K562 (cell line): ENCODE measurements at regions not wholly inside any gene's neighbourhood (a gene's known extent, or its start where the extent isn't known, plus 50 kb on each side); places are given as distances from the start of the nearest gene placed in this dataset.
A peak's percentile ranks its signal among the peaks of the same experiment; 100 is the strongest.

ENCODE experiments used
- ATAC-seq: fragments of 200-7000 bp; cut with Tn5 transposase; 3 replicates; pipeline ENCODE4 v1.9.1; 2020; ENCODE audit warnings: moderate library complexity
- BruUV-seq: library from RNA; stranded (reverse); fragments of 400-500 nt; replicated peaks from 2 replicates; lab custom pipeline; 2021; lab: Mats Ljungman, UMichigan
- CTCF ChIA-PET: fragments of 300-600 bp; formaldehyde crosslinking; extraction: SDS; loops from one replicate; lab custom pipeline; 2021; ENCODE audit warnings: low intra/inter-chr PET ratio; lab: Yijun Ruan, JAX
- POLR2A ChIA-PET: fragments of 300-600, 350-650 bp; sonication (Branson Sonifier 250); formaldehyde crosslinking; extraction: SDS; loops from one replicate; lab custom pipeline; 2021; ENCODE audit warnings: antibody characterized with exemption, inconsistent platforms; lab: Yijun Ruan, JAX
- DNase-seq, 4 experiments: peaks; one replicate each; pipeline versions ENCODE4 v3.0.0 to v3.0.0-alpha.2; 2011 to 2018; ENCODE audit warnings: low spot score in 3 of 4, mixed read lengths in 3 of 4; ENCODE audit errors: extremely low read depth in 1 of 4
- FAIRE-seq: peaks from 2 replicates; lab custom pipeline; 2011; peaks lifted over from hg19 to GRCh38; lab: Jason Lieb, UNC
- H2AFZ ChIP-seq: 2 replicates; pipeline ENCODE4 v1.6.0; 2011; ENCODE audit warnings: low read depth, low read length, control low read depth, inconsistent platforms
- H3K27ac ChIP-seq: fragments of 200-600 bp; 3 replicates; pipeline ENCODE4 v1.8.0; 2011; ENCODE audit warnings: low read depth, mild to moderate bottlenecking, control low read depth, inconsistent platforms, low read length, moderate library complexity, mixed read lengths; ENCODE audit errors: extremely low read depth
- H3K27me3 ChIP-seq, 2 experiments: fragments of 300-600 bp in 1 of 2; 2 replicates in 1 of 2; 3 replicates in 1 of 2; pipeline versions ENCODE4 v1.6.0 to v1.8.0; 2011; ENCODE audit warnings: inconsistent platforms in 2 of 2, low read length in 2 of 2, mild to moderate bottlenecking in 1 of 2, mixed read lengths in 1 of 2, moderate library complexity in 1 of 2; ENCODE audit not compliant: control insufficient read depth in 2 of 2, insufficient read depth in 2 of 2
- H3K36me3 ChIP-seq: fragments of 300-600 bp; 3 replicates; pipeline ENCODE4 v1.8.0; 2011; ENCODE audit warnings: mild to moderate bottlenecking, low read length, inconsistent platforms; ENCODE audit not compliant: control insufficient read depth, insufficient read depth
- H3K4me1 ChIP-seq, 2 experiments: fragments of 200-600 bp in 1 of 2; replicated peaks in 1 of 2; 2 replicates in 1 of 2; 3 replicates in 1 of 2; pipeline versions ENCODE4 v1.5.1 to v1.8.0; 2011; ENCODE audit warnings: inconsistent platforms in 2 of 2, low read length in 2 of 2, mild to moderate bottlenecking in 1 of 2, mixed read lengths in 1 of 2, moderate library complexity in 1 of 2; ENCODE audit not compliant: control insufficient read depth in 2 of 2, insufficient read depth in 2 of 2
- H3K4me2 ChIP-seq: 2 replicates; pipeline ENCODE4 v1.6.1; 2011; ENCODE audit warnings: low read length, control low read depth, inconsistent platforms, mixed read lengths; ENCODE audit not compliant: insufficient read depth
- H3K4me3 ChIP-seq: fragments of 200-600 bp; sonication (generic), shearing (Covaris generic); 2 replicates; pipeline ENCODE4 v1.5.1; 2016; ENCODE audit warnings: control low read depth, inconsistent platforms
- H3K79me2 ChIP-seq: fragments of 200-600 bp; 3 replicates; pipeline ENCODE4 v1.8.0; 2011; ENCODE audit warnings: low read length, inconsistent platforms; ENCODE audit not compliant: control insufficient read depth, insufficient read depth
- H3K9ac ChIP-seq, 2 experiments: 2 replicates each; pipeline versions ENCODE4 v1.6.0 to v1.6.1; 2011; ENCODE audit warnings: low read depth in 2 of 2, low read length in 2 of 2, control low read depth in 1 of 2, inconsistent platforms in 1 of 2, mild to moderate bottlenecking in 1 of 2, mixed read lengths in 1 of 2; ENCODE audit not compliant: insufficient read depth in 1 of 2
- H3K9me1 ChIP-seq: one replicate; pipeline ENCODE4 v1.6.0; 2011; ENCODE audit warnings: inconsistent platforms, mild to moderate bottlenecking, low read length, moderate library complexity; ENCODE audit not compliant: control insufficient read depth, insufficient read depth
- H3K9me3 ChIP-seq: replicated peaks from 2 replicates; pipeline ENCODE4 v1.5.1; 2011; ENCODE audit warnings: low read depth, low read length, inconsistent platforms; ENCODE audit not compliant: control insufficient read depth, insufficient read depth
- H4K20me1 ChIP-seq: replicated peaks from 2 replicates; pipeline ENCODE4 v1.6.1; 2011; ENCODE audit warnings: low read length, inconsistent platforms, mixed read lengths; ENCODE audit not compliant: control insufficient read depth, insufficient read depth
- JUN ChIP-seq, 2 experiments: sonication (generic) in 1 of 2; formaldehyde crosslinking in 1 of 2; IDR thresholded peaks; 2 replicates each; pipeline versions ENCODE4 v1.6.1 to v1.8.0; 2012 to 2022; ENCODE audit warnings: borderline replicate concordance in 2 of 2, mild to moderate bottlenecking in 2 of 2, improper control_type of control experiment in 1 of 2, low read depth in 1 of 2, low read length in 1 of 2, missing genetic modification reagents in 1 of 2
- ZBTB40 ChIP-seq, 2 experiments: fragments of 450-650 bp in 1 of 2; sonication (generic) in 1 of 2; formaldehyde crosslinking in 1 of 2; IDR thresholded peaks; 2 replicates each; pipeline versions ENCODE4 v1.7.1 to v1.9.0; 2016 to 2022; ENCODE audit warnings: inconsistent platforms in 1 of 2, mild to moderate bottlenecking in 1 of 2, missing genetic modification reagents in 1 of 2
- WGBS: fragments of 100-300 bp; shearing (Covaris generic); methylation state at CpG from one replicate; pipeline ENCODE4 v1.1.6; 2016; ENCODE audit warnings: low coverage, mixed read lengths; ENCODE audit not compliant: insufficient coverage; ENCODE audit errors: missing lambda C conversion rate; 5-methylcytosine and 5-hydroxymethylcytosine counted together
- in situ Hi-C: fragments of 300-500 bp; cut with MboI; formaldehyde crosslinking; loops from 4 replicates; pipeline ENCODE4 v1.15.0; 2018; ENCODE audit warnings: inconsistent platforms, mixed read lengths
- intact Hi-C: fragments of 100-400 bp; cut with micrococcal nuclease; formaldehyde crosslinking; loops from 2 replicates; pipeline ENCODE4 v1.14.2; 2022

GRCh38 chr10:117664288-117664687 is 121.7 kb downstream of the EMX2 start:
- CTCF ChIA-PET: no interaction called here
- DNase-seq: no peak
- peak; percentile 83 for TF ChIP-seq ZBTB40 (IDR thresholded peaks at IDR 0.05)
- TF ChIP-seq ZBTB40 (CRISPR knock-in tag; IDR thresholded peaks at IDR 0.05): no peak
- TF ChIP-seq JUN (IDR thresholded peaks at IDR 0.05; ENCODE audit: borderline replicate concordance, low read depth, low read length): no peak
- no peak for TF ChIP-seq JUN (CRISPR knock-in tag; IDR thresholded peaks at IDR 0.05; ENCODE audit: borderline replicate concordance)
- Histone ChIP-seq H3K4me1 (no peaks in the 10 kb centered on the region), H3K4me3 (no peak overlapping the region), H4K20me1 (no peaks in the 10 kb centered on the region), H3K79me2 (no peaks in the 10 kb centered on the region), H3K36me3 (no peaks in the 10 kb centered on the region), H3K9me3 (no peaks in the 10 kb centered on the region), H2AFZ (no peak overlapping the region), H3K9ac (no peak overlapping the region), H3K27me3 (no peaks in the 10 kb centered on the region; a peak in 1 of 5 replicates), H3K4me2 (no peak overlapping the region), H3K9me1 (no peaks in the 10 kb centered on the region), H3K27ac (no peak overlapping the region)
- ATAC-seq: no peak
- no TSS peak for BruUV-seq
- POLR2A ChIA-PET: no interaction called here
- in situ Hi-C loops (no loop called here), intact Hi-C loops (no loop called here)
- WGBS: 0% methylated on average over 5 of the region's 5 CpGs
- FAIRE-seq: no peak
